GM20000 (cell line): ENCODE measurements at regions not wholly inside any gene's neighbourhood (a gene's known extent, or its start where the extent isn't known, plus 50 kb on each side); places are given as distances from the start of the nearest gene placed in this dataset.

Experiments used
- DNase-seq: peaks from one replicate; pipeline ENCODE4 v3.0.0; 2012; ENCODE audit warnings: low spot score
- TF ChIP-seq, protein P1 (sequence below): IDR thresholded peaks from 2 replicates; pipeline ENCODE4 v1.5.1; 2012; ENCODE audit warnings: mild to moderate bottlenecking, control low read depth; ENCODE audit errors: extremely low read depth, missing control alignments

DNA sequence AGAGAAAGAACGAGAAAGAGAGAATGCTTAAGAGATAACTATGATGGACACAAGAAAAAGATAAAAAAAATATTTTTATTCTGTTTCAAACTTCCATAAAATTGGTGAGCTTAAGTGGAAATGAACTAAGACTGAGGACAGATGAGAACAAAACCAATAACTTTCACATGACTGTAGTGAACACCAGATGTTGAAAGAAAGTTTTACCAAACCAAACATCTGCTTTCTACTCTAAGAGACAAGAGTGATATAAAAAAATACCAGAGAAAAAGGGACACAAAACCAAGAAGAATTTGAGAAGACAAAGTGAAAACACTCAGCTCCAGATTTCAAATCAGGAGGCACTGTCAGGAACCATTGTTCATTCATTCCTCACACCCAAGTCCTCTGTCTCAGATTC lies 147.9 kb downstream of the IMPG2 start:
- DNase-seq, result no peak
- TF ChIP-seq, protein P1, sequence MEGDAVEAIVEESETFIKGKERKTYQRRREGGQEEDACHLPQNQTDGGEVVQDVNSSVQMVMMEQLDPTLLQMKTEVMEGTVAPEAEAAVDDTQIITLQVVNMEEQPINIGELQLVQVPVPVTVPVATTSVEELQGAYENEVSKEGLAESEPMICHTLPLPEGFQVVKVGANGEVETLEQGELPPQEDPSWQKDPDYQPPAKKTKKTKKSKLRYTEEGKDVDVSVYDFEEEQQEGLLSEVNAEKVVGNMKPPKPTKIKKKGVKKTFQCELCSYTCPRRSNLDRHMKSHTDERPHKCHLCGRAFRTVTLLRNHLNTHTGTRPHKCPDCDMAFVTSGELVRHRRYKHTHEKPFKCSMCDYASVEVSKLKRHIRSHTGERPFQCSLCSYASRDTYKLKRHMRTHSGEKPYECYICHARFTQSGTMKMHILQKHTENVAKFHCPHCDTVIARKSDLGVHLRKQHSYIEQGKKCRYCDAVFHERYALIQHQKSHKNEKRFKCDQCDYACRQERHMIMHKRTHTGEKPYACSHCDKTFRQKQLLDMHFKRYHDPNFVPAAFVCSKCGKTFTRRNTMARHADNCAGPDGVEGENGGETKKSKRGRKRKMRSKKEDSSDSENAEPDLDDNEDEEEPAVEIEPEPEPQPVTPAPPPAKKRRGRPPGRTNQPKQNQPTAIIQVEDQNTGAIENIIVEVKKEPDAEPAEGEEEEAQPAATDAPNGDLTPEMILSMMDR, result no peak

DNA sequence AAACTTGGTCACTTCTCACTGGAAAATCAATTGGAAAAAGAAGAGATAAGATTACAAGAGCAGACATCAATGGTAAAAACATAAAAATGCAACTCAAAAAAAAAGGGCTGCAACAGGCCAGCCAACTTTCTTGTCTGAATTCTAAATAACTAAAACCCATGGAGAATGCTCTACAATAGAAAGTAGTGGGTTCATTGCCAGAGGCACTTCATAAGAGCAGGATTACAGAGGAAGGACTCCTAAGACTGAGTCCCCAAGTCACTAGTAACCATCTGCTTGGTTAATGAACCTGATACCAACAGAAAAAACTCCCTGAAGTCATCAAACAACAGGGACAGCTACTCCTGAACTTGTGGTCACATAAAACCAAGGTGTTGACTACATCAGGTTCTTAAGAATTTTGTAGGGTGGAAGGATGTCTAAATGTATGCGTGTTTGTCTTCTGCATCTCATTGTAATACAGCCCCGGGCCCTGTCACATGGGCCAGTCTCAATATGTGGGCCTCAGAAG lies 148.6 kb downstream of the IMPG2 start:
- TF ChIP-seq, protein P1, result no peak
- no peak for DNase-seq

DNA sequence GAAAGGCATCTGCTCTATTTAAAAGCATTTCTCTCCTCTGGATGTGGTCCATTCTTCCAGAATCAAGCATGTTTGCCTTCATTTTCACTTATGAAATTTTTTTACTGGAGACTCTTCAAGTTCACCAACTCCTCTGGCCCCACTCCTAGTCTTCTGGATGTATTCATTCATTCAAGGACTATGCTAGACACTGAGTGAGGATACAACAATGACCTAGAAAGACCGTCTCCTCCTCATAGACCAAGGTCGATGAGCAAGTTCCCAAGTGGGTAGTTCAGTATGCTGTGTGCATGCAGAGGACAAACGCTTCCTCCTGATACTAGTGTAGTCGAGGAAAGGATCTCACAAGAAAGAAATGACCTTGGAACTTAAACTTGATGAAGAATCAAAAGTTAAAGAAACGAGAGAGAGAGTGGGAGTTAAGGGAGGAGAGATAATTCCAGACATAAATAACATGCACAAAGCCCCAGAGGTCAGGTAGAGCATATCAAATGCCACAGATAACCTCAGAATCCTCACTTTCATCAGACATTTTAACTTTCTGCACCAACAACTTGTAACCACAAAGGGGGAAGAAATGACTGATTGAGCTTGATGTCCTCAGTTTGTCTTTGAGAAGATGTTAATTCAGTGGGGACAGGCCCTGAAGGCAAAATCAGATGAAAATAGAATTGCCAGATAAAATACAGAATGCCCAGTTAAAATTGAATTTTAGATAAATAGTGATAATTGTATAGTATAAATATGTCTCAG lies 149.4 kb downstream of the IMPG2 start:
- TF ChIP-seq, protein P1, result no peak
- DNase-seq, result no peak

DNA sequence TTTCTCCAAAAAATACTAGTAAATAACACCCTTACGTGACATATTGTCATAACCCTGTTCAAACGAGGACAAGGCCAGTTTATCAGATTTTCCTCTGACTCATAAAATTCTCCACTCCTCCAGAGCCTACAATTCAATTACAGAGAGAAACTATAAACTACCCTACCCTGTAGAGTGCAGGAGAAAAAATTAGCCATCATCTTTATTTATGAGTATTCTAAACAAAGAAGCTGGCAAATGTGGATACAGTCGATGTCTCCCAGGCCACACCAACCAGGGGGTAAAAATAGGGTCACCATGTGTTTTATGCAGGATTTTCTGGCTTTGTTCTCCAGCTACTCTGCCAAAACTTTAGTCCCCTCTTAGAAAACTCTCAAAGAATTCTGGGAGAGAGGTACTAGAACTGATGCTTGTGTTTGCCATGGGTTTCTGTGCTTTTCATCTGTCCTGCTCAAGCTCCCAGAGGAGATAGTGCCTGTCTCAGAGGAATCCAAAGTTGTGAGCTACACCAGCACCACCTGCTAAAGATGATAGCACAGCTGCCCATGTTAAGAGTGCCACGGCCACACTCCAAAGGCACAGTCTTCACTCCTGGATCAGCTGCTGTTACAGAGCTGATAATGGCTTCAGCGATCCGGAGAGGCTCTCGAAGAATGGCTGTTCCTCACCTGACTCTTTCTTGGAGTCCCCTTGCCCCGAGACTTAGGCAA lies 150.2 kb downstream of the IMPG2 start:
- TF ChIP-seq, protein P1, result no peak
- DNase-seq, result no peak

DNA sequence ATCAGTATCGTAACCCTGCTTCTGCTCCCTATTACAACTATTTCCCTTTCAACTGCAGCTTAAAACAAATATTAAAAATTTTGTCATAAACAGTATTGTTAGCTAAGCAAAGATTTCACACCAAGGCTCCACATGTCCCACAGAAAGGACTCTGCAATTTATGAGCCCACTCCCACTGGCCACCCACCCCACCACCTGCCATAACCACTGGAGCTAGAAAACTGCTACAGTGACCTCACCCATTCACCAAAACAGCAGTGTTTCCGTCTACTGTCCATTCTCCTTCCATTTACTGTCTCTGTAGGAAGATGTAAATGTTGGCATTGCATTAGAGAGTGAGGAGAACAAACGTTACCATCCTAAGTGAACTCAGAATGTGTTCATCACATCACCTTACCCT lies 150.9 kb downstream of the IMPG2 start:
- TF ChIP-seq, protein P1, result no peak

DNA sequence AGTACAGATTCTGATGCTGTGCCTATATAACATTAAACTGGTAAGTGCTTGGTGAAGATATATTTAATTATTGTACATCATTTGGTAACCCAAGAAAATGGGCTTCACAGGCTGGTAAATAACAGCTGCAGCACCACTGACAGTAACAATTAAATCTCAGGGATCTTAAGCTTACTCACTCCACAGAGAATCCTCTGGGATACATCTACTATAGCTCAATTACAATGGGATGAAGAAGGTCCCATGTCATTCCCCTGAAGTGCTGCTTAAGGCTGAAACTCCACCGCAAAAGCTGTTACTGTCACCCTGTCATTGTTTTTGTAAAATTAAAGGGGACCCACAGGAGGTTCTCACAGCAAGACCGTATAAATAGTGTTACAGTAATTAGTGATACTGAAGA lies 153.0 kb downstream of the IMPG2 start:
- TF ChIP-seq, protein P1, result no peak

More for the DNA sequence above, 150.9 kb downstream of the IMPG2 start:
- no peak for DNase-seq

DNA sequence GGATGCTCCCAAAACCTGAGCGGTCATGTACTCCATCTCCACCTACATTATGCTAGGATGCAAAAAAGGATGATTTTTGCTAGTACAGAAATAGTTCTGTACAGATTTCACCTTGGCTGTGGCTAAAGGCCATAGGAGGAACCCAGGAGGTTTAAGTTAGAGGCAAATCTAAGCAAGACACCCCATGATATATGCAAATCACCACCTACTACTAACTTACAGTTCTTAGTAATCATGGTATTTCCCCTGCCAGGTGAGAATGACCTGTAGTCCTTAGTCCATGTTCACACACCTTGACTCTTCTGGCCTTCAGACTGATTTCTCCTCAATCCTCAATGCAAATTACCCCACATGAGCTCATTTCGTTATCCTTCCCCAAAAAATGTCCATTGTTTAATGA lies 154.2 kb downstream of the IMPG2 start:
- no peak for DNase-seq
- TF ChIP-seq, protein P1, result no peak

More for the DNA sequence above, 153.0 kb downstream of the IMPG2 start:
- DNase-seq, result no peak
